ENCODE measurements at regions not wholly inside any gene's neighbourhood (a gene's known extent, or its start where the extent isn't known, plus 50 kb on each side); places are given as distances from the start of the nearest gene placed in this dataset.

DNA sequence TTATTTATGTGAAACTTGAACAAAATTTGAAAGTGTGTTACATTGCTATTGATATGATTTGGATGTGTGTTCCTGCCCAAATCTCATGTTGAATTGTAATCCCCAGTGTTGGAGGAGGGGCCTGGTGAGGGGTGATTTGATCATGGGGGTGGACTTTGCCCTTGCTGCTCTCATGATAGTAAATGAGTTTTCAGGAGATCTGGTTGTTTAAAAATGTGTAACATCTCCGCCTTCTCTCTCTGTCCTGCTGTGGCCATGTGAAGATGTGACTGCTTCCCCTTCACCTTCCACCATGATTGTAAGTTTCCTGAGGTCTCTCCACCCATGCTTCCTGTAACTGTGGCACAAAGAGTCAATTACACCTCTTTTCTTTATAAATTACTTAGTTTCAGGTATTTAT, 1731.0 kb downstream of the SLITRK5 start:
- TF ChIP-seq CTCF (IDR thresholded peaks at IDR 0.05; ENCODE audit: poor library complexity) (no peak), EZH2 (IDR thresholded peaks at IDR 0.05; ENCODE audit: borderline replicate concordance) (no peak)
